ENCODE measurements at regions not wholly inside any gene's neighbourhood (a gene's known extent, or its start where the extent isn't known, plus 50 kb on each side); places are given as distances from the start of the nearest gene placed in this dataset.

DNA sequence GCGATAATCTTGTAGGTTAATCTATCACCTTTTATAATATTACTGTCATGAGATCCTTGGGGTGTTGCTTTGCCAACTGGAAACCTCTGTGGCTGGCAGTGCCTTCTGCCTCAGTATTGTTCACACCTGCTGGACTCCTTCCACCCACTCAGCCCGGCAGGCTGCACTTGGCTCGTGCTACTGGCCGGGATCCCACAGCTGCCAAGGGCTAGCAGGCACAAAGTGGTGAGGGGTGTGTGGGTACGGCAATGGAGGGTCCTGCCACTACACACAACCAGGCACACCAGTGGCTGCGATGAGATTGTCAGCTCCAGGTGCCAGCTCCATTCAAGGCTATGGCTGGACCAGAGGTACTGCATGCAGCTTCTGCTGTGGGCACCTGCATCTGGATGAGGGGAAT lies 191.2 kb upstream of the LYPLAL1 start:
- Mint-ChIP-seq H3K4me3 (ENCODE audit: unreplicated experiment) (no peak overlapping the region), H3K27me3 (ENCODE audit: unreplicated experiment) (no peaks in the 10 kb centered on the region), H3K4me1 (ENCODE audit: low read depth, unreplicated experiment) (no peaks in the 10 kb centered on the region), H3K9me3 (ENCODE audit: unreplicated experiment) (no peaks in the 10 kb centered on the region), H3K36me3 (ENCODE audit: unreplicated experiment) (no peaks in the 10 kb centered on the region), H3K27ac (ENCODE audit: unreplicated experiment) (no peak overlapping the region)
- no peak for DNase-seq
- no peak for TF ChIP-seq CTCF (IDR thresholded peaks at IDR 0.05; ENCODE audit: partially characterized antibody, unreplicated experiment)

DNA sequence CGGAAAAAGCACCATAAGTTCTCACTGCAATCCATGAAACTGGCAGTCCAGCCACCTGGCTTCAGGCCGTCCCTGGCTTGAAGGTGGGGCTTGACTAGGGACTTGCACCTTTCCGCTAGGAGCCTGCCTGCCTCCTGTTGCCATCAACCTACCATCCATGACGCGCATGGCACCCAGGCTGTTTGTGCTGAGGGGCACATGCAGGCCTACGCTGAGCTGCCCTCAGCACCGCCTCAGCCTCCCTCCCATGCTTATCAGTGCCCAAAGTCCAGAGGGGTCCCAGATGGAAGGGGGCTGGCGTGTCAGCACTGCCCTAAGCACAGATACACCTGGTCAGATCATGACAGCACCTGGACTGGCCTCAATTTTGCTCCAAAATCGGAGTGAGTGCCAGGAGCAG lies 190.2 kb upstream of the LYPLAL1 start:
- H3K27me3 Mint-ChIP-seq (ENCODE audit: unreplicated experiment): no peaks in the 10 kb centered on the region
- H3K36me3 Mint-ChIP-seq (ENCODE audit: unreplicated experiment): no peaks in the 10 kb centered on the region
- no peak for TF ChIP-seq CTCF (IDR thresholded peaks at IDR 0.05; ENCODE audit: partially characterized antibody, unreplicated experiment)
- no peaks in the 10 kb centered on the region for H3K4me1 Mint-ChIP-seq (ENCODE audit: low read depth, unreplicated experiment)
- DNase-seq: no peak
- H3K27ac Mint-ChIP-seq (ENCODE audit: unreplicated experiment): no peak overlapping the region
- no peaks in the 10 kb centered on the region for H3K9me3 Mint-ChIP-seq (ENCODE audit: unreplicated experiment)
- no peak overlapping the region for H3K4me3 Mint-ChIP-seq (ENCODE audit: unreplicated experiment)

DNA sequence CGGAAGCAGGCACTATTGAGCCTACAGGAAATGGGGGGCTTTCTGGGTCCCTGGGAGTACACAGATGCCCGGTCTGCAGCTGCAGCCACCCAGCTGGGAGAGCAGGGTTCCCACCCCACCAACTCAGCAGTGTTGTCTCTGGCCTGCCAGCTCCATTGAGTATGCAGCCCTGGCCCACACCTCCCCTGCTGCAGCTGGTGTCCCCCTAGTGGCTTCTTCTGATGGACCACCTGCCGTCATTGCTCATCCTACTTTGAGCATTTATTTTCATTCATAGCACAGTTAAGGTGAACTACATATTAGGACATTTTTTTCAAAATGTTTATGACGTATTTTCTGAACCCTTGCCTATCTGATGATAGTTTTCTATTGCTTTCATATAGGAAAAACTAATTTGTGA lies 189.8 kb upstream of the LYPLAL1 start:
- Mint-ChIP-seq H3K27me3 (ENCODE audit: unreplicated experiment) (no peaks in the 10 kb centered on the region), H3K27ac (ENCODE audit: unreplicated experiment) (no peak overlapping the region), H3K4me3 (ENCODE audit: unreplicated experiment) (no peak overlapping the region), H3K9me3 (ENCODE audit: unreplicated experiment) (no peaks in the 10 kb centered on the region), H3K36me3 (ENCODE audit: unreplicated experiment) (no peaks in the 10 kb centered on the region), H3K4me1 (ENCODE audit: low read depth, unreplicated experiment) (no peaks in the 10 kb centered on the region)
- peak; percentile 40 for DNase-seq
- TF ChIP-seq CTCF (IDR thresholded peaks at IDR 0.05; ENCODE audit: partially characterized antibody, unreplicated experiment): peak; percentile 48

DNA sequence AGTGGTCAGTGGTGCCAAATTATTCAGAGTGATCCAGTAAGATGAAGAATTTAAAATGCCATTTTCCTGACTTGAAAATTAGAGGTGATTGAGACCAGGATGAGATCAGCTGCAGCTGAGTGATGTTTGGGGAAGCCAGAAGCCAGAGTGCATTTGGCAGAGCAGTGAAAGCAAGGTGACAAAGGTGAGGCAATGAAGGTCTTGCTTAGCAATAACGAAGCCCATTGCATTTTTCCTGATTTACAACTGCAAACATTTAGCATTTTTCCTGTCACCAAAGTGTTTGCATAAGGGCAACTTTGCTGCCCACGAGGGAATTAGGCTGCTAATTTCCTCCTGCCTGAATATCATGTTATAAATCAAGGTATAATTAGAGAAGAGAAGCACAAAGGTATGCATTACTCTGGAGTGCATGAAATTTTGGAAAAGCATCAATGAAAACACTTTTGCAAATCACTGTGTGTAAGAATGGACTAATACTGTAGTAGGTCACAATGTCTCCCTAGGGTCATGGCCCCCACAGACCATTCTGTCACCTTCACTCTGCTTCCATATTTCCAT lies 188.2 kb upstream of the LYPLAL1 start:
- Mint-ChIP-seq H3K4me3 (ENCODE audit: unreplicated experiment) (no peak overlapping the region), H3K27me3 (ENCODE audit: unreplicated experiment) (no peaks in the 10 kb centered on the region), H3K27ac (ENCODE audit: unreplicated experiment) (no peak overlapping the region), H3K36me3 (ENCODE audit: unreplicated experiment) (no peaks in the 10 kb centered on the region), H3K4me1 (ENCODE audit: low read depth, unreplicated experiment) (no peaks in the 10 kb centered on the region), H3K9me3 (ENCODE audit: unreplicated experiment) (no peaks in the 10 kb centered on the region)
- no peak for DNase-seq
- no peak for TF ChIP-seq CTCF (IDR thresholded peaks at IDR 0.05; ENCODE audit: partially characterized antibody, unreplicated experiment)

GRCh38 chr1:218986816-218987215 lies 186.9 kb upstream of the LYPLAL1 start:
- DNase-seq: no peak
- no peaks in the 10 kb centered on the region for H3K9me3 Mint-ChIP-seq (ENCODE audit: unreplicated experiment)
- no peaks in the 10 kb centered on the region for H3K4me1 Mint-ChIP-seq (ENCODE audit: low read depth, unreplicated experiment)
- H3K4me3 Mint-ChIP-seq (ENCODE audit: unreplicated experiment): no peak overlapping the region
- no peaks in the 10 kb centered on the region for H3K36me3 Mint-ChIP-seq (ENCODE audit: unreplicated experiment)
- TF ChIP-seq CTCF (IDR thresholded peaks at IDR 0.05; ENCODE audit: partially characterized antibody, unreplicated experiment): no peak
- H3K27ac Mint-ChIP-seq (ENCODE audit: unreplicated experiment): no peak overlapping the region
- peaks cover 2% of the 10 kb centered on the region for H3K27me3 Mint-ChIP-seq (ENCODE audit: unreplicated experiment)
